GM18519 (cell line): ENCODE measurements at regions not wholly inside any gene's neighbourhood (a gene's known extent, or its start where the extent isn't known, plus 50 kb on each side); places are given as distances from the start of the nearest gene placed in this dataset.

Experiments used
- ATAC-seq: cut with Tn5 transposase; IDR thresholded peaks from one replicate; pipeline ENCODE4 v1.9.1; 2021; ENCODE audit warnings: mild to moderate bottlenecking, moderate library complexity; ENCODE audit not compliant: unreplicated experiment, low FRiP score

DNA sequence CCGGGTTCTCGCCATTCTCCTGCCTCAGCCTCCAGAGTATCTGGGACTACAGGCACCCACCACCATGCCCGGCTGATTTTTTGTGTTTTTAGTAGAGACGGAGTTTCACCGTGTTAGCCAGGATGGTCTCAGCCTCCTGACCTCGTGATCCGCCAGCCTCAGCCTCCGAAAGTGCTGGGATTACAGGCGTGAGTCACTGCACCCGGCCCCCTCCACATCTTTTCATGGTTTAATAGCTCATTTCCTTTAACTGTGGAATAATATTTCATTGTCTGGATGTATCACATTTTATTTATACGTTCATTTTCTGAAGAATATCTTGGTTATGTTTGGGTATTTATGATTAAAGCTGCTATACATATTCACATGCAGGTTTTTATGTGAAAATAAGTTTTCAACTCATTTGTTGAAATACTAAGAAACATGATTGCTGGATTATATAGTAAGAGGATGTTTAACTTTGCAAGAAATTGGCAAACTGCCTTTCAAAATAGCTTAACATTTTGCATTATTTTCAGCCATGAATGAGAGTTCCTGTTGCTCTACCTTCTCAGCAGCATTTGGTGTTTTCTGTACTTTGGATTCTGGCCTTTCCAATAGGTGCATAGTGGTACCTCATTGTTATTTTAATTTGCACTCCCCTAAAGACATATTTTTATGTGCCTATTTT lies 591.9 kb downstream of the TECRL start:
- ATAC-seq: no peak

DNA sequence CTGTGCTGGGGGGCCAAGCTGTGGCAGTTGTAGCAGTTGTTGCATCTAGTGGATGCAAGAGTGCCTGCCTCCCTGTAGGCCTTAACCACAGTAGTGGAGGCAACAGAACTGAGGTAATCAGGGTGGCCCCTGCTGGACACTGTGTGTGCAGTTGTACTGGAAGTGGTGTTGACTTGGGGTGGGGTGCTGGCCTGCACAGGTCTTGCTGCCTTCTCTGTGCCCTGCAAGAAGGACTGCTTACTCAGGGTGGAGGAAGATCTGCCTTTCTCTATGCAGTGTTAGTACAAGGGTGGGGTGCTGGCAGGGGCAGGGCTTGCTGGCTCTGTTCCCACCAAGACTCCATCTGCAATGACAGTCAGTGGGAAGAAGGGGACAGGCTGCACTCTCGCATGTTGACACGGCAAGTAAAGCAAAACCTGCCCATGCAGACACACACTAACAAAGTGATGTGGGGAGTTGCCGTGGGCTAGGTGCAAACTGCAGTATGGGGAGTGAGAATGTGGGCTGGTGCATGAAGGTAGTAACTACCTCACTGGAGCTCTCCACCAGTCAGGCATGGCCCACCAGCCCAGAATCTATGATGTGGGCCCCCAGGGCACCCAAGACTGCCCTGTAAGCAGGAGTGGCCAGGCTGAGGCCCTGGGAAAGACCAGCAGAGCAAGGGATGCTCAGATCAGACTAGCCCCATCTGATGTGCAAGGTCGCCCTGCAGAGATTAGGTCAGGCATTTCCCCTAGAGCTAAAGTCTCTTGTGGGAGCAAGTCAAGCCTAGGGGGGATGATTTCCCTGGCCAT lies 594.9 kb downstream of the TECRL start:
- ATAC-seq: no peak

DNA sequence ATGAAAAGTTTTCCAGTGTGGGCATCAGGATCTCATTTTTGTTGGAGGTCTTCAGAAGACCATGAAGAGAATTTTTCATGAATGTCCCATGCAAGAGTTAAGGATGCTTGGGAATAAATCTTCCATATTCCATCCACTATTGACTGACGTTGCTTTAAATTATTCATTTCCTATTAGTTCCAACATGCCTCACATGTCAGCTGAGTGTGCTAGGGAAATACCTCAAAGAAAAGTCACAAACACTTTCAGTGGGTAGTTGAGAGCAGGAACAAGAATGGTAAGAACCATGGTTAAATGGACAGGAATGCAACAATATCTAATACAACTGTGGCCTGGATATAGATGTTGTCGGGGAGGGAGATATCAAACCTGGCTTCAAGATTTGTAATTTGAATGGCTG lies 610.1 kb downstream of the TECRL start:
- no peak for ATAC-seq

DNA sequence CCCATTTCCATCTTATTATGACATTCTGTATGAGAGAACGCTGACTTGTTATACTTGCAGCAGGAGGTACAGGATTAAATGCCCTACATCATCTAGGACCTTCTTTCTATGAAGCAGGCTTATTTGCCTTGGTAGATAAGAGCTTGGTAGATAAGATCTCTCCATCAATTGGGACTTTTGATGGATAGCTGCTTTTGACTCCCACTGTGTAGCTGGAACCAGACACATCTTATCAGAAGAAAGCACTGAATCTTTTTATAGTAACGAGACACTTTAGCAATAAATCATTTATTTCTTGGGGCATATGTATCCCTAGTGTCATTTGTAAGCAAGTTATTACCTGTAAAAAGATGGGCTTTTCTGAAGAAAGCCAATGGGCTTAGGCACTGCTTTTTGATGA lies 613.9 kb downstream of the TECRL start:
- ATAC-seq: no peak

DNA sequence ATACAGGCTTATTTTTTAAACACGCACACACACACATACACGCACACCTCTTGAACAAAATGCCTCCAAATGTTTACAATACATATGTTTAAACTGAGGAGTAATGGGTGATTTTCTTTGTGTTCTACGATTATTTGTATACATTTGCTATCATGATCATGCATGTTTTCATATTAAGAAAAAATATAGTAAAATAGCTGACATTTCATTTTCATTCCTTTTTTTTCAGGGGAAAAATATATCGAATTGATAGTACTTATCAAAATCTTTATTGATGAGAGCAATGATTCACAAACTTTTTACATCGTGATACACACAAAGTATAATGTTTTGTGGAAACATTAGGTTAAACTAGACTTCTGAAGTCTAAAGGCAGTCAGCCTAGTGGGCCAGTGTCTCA lies 618.9 kb downstream of the TECRL start:
- no peak for ATAC-seq

DNA sequence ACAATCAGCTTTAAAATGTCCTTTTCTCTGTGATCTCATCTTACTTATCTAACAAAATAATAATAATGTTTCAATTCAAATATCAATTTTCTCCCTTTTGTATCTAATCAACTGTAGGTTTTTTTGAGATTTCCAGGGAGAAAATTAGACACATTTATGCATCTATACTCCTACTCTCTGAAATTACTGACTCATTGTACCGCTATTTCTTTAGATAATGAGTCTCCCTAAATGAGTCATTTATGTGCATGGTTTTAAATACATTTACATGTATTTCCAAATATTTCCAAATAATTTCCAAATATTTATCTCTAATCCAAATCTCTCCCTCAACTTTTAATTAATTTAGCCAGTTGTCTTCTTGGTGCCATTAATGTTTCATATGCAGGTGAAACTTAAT lies 621.0 kb downstream of the TECRL start:
- no peak for ATAC-seq

DNA sequence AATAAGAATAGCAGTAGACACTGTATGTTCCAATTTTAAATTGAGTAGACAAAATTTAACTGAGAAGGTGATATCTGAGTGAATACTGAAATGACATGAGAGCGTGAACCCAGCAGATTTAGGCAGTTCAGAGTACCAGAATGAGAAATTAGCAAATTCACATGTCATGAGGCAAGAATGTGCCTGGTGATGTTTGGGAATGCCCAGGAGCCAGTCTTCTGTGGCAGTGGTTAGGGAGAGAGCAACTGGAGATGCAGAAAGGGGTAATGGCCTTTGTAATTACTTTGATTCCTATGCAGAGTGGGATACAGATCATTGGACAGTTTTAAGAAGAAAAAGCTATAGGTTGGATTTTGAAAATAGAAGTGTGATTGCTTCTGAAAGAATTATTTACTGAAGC lies 621.9 kb downstream of the TECRL start:
- no peak for ATAC-seq

DNA sequence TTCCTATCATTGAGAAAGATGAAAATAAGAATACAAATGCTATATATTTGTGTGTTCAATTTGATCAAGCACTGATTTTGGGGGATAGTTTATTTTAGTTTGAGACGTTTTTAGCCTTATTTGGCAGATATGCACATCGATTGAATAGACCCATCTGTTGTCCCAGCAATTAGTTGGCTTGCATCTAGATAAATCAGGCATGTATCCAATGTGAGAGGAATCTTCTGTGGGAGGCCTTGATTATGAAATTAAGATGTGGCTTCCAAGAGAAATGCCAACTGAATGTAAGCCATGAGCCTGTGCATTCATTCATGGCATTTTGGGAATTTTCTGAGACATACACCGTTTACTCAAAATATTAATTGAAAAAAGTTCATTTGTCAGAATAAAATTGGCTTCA lies 623.1 kb downstream of the TECRL start:
- ATAC-seq: no peak

DNA sequence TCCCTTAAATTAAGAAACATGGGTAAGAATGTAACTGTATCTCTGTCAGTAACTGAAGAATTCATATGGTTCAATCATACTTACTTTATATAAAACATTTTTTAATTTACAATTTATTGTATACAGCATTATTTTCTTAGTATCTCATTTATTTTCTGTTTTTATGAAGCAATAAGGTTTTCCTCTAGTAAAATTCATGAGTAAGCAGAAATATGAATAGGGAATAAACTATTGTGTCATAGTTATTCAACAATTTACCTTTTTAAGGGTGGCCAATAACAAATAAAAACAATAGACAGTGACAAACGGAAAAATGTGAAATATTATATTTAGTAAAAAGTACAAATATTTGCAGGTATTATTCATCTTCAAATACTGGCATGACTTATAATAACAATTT lies 624.4 kb downstream of the TECRL start:
- no peak for ATAC-seq

DNA sequence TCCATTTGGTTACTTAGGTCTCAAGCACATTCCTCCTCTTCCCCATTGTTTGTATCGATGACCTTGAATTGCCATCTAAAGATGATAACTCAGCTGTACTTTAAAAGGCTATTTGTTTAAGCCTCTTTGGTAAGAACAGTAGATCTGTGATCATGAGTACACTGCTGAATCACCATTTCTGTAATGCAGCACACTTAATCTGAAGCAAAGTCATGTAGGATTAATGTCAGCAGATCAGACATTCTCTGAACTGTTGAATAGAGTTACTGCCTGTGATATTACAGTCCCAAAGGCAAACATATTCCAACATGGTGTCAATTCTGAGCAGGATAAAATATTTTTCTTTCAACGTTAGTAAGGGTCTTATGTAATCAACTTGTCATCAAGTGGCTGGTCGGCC lies 631.6 kb downstream of the TECRL start:
- ATAC-seq: no peak

DNA sequence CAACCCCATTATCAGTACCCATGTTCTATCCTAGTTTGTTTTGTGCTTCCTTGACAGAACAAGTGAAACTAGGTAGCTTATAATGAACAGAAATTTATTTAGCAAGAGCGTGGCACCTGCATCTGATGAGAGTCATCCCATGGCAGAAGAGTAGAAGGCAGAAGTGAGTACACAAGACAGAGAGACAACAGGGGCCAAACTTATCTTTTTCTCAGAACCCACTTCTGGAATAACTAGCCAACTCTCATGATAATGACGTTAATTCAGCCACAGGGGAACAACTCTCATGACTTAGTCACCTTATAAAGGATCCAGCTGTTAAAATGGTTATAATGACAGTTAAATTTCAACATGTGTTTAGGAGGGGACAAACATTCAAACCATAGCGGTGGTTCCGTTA lies 644.9 kb downstream of the TECRL start:
- no peak for ATAC-seq

DNA sequence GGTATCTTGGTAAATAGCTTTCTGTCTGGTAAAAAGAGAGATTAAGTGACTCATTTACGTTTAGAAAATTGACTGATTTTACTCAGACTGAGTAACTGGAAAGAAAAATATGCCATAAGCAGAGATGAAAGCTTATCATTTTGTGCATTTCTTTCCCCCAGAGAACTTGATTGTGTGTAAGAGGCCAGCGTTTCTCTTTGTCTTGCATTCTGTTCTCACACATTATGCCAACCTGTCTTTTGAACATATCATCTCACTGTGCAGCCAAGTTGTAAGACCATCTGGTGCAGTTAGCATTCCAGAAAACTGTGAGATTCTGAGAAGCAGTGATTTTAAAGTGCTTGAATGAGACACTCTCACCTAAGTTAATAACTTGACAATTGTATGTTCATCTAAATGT lies 651.3 kb downstream of the TECRL start:
- no peak for ATAC-seq

DNA sequence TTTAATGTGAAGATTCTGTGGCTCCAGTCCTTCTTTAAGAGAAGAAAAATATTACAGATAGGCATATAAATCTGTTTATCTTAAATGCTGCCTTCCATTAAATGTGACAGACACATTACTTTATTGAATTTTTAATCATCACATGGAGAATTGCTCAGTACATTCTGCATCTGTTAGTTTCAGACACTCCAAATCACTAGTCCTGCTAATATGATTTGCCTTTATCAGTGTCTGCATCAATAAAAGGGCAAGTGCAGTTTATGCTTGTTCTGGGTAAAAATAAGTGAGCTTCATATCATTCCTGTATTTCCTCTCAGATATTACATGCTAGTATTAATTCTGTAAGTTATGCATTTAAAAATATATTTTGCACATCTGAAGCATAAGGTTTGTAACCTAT lies 666.4 kb downstream of the TECRL start:
- ATAC-seq: no peak

DNA sequence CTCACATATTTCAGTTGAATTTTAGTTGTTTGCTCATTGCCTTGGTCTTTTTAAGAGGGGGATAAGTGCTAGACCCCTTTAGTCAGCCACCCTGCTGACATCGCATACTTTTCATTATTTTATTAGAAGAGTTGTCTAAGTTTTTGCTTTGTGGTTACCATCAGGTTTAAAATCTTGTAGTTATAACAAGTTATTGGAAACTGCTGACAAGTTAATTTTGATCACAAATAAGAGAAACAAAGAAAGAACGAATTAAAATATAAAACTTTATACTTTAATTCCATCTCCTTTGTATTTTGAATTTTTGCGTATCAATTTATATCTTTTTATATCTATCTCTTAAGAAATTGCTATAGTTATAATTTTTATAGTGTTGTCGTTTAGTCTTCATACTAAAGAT lies 679.7 kb downstream of the TECRL start:
- no peak for ATAC-seq

DNA sequence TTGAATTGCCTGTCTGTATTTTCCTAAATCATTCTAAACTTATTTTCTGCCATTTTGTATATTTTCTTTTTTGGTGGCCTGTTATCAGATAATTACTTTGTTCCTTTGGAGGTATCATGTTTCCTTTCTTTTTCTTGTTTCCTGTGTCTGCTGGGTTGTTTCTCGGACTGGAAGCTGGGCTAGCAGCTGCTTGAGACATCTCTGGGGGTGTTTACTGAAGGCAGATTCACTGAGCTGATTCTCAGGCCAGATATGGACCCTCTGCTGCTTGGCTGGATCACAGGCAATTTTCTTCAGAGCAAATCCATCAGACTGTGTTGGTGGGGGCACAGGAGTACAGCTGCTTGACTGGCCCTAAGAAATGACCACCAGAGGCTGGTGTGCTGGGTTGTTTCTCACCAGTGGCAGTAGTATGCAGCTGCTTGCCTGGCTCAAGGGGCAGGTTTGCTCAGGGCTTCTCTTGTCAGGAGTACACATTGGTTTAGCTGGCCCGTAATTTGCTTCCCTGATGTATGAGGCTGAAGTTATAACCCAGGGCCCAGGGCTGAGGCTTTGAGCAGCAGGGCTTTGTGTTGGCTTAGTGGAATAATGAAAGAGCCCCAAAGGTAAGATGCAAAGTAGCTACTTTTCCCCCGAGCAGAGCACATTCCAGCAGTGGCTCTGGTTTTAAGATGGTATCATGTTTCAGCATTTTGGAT lies 680.6 kb downstream of the TECRL start:
- ATAC-seq: no peak

DNA sequence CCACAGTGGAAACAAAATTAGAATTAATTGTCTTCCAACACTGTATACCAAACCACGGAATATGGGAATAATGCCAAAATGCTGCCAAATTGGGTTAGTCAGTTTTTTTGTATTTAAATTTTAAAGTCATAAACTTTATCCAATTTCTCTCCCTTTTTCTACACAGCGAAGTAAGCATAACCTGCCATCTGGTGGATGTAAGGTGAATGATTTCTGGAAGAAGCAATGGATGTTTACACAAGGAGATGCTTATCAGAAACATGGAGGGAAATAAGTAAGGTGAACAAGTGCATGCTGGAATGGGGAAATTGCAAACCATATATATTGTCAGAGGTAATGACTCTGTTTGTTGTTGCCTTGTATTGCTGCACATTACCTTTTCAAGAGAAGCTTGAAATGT lies 691.9 kb downstream of the TECRL start:
- no peak for ATAC-seq

DNA sequence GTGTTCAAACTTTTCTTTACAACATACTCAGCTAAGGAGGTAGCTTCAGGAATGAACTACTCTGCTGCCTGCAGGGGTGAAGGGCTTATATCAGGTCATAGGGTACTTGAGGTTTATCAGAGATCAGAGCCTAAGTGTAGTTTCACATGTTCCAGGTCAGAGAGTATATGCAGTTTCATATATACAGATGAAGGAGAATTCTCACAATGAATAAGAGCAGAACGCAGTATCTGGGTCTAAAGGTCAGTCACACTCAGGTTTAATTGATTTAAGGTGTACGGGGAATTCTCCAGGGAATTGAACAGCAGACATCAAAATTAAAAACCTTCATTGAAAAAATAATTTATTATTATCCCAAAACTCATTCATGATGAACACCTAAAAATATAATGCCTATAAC lies 700.6 kb downstream of the TECRL start:
- ATAC-seq: no peak

DNA sequence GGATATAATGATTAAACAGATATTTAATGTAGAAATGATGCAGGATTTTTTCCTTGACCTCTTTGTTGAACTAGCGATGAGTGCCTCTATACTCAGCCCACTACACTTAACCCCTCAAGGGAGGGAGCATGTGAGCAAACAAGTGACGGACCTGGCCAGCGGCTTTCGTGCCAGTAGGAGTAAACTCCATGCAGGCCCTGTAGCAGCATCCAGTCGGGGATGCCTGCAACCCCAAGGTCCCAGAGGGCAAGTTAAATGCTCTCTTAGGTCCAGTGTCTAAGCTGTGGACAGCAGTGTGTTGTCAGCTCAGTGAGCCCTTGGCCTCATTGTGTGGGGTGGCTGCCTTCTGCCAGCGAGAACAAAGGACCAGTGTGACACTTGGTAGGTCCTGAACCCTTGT lies 708.7 kb downstream of the TECRL start:
- ATAC-seq: no peak

DNA sequence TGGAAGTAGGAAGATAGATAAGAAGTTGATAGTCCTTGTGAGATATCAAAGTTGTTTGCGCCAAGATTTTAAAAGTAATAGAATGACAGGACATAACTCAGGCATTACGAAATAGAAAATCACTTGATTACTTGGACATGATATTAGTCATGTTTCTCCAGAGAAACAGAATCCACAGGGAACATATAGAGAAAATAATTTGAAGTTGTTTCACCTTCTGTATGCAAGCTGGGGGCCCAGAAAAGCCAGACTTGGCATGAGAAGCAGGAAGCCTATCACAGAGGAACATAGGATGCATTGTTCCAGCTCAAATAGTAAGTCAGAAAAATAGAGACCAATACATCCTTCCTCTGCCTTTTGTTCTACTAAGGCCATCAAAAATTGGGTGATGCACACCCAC lies 715.9 kb downstream of the TECRL start:
- no peak for ATAC-seq

DNA sequence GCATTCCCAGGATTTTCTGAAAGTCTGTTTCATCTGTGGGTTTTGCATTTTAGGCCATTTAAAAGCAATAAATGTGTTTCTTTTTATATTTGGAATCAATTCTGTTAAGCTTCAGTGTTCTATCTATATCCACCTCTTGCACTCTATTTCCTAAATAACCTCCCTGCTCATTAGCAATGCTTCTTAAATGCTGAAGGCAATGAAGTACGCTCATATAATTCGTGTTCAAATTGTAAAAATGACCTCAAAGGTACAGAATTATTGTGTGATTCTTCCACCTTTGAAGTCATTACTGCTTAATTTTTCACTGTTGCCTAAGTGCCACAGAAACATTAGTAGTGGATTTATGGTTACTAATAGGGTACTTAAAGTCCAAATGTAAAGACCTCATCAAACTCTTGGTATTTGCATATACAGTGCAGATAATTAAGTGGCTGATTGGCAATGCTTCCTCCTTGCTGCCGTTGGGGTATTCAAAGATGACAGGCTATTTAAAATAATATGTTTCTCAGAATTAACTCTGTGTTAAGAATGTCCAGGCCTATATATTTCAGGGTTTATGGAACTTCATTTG lies 730.8 kb downstream of the TECRL start:
- ATAC-seq: no peak

DNA sequence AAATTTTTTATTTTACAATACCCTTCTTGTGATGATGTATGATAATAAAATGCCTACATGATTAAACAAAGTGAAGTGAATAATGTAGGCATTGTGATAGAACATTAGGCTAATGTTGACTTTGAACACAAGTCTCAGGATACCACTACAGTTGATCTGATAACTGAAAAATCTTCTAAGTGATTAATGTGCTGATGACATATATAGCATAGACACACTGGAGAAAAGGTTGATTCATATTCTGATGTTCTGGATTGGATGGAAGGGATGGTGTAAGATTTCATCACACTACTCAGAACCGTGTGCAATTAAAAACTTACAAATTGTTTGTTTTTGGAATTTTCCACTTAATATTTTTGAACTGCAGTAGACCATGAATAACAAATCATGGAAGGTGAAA lies 738.5 kb downstream of the TECRL start:
- no peak for ATAC-seq
